Thyroid gland (tissue), 4 donors: ENCODE measurements at regions not wholly inside any gene's neighbourhood (a gene's known extent, or its start where the extent isn't known, plus 50 kb on each side); places are given as distances from the start of the nearest gene placed in this dataset.
"Not testable (repeated sequence)": the region's sequence is repeated elsewhere in the genome, so short reads cannot be mapped to it uniquely, and the experiment has no call there.

Experiments
- POLR2A ChIP-seq, 2 donors: fragments of 450-650 bp; IDR thresholded peaks; one replicate each; pipeline ENCODE4 v1.6.1; 2017; ENCODE audit warnings: antibody characterized with exemption in 2 of 2, mild to moderate bottlenecking in 2 of 2, moderate library complexity in 1 of 2
- TF ChIP-seq, protein P1 (sequence below), 6 experiments: fragments of 200-600 bp in 3 of 6; fragments of 450-650 bp in 3 of 6; sonication (generic) in 3 of 6; IDR thresholded peaks; one replicate each; pipeline ENCODE4 v1.5.1; 2016 to 2019; ENCODE audit warnings: antibody characterized with exemption in 6 of 6, mild to moderate bottlenecking in 2 of 6, inconsistent platforms in 1 of 6, moderate library complexity in 1 of 6

DNA sequence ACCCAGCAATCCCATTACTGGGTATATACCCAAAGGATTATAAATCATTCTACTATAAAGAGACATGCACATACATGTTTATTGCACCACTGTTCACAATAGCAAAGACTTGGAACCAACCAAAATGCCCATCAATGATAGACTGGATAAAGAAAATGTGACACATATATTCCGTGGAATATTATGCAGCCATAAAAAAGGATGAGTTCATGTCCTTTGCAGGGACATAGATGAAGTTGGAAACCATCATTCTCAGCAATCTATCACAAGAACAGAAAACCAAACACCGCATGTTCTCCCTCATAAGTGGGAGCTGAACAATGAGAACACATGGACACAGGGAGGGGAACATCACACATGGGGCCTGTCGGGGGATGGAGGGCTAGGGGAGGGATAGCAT lies 113.2 kb upstream of the PRSS1 start:
- TF ChIP-seq, protein P1, sequence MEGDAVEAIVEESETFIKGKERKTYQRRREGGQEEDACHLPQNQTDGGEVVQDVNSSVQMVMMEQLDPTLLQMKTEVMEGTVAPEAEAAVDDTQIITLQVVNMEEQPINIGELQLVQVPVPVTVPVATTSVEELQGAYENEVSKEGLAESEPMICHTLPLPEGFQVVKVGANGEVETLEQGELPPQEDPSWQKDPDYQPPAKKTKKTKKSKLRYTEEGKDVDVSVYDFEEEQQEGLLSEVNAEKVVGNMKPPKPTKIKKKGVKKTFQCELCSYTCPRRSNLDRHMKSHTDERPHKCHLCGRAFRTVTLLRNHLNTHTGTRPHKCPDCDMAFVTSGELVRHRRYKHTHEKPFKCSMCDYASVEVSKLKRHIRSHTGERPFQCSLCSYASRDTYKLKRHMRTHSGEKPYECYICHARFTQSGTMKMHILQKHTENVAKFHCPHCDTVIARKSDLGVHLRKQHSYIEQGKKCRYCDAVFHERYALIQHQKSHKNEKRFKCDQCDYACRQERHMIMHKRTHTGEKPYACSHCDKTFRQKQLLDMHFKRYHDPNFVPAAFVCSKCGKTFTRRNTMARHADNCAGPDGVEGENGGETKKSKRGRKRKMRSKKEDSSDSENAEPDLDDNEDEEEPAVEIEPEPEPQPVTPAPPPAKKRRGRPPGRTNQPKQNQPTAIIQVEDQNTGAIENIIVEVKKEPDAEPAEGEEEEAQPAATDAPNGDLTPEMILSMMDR (IDR thresholded peaks at IDR 0.05): not testable (repeated sequence)
- TF ChIP-seq POLR2A (IDR thresholded peaks at IDR 0.05): not testable (repeated sequence)
